ENCODE measurements at regions not wholly inside any gene's neighbourhood (a gene's known extent, or its start where the extent isn't known, plus 50 kb on each side); places are given as distances from the start of the nearest gene placed in this dataset.

- TF ChIP-seq REST (IDR thresholded peaks at IDR 0.05; ENCODE audit: unreplicated experiment) (no peak), ETS1 (IDR thresholded peaks at IDR 0.05) (no peak), CREB1 (CRISPR knock-in tag; IDR thresholded peaks at IDR 0.05; ENCODE audit: low read depth) (no peak), JUNB (IDR thresholded peaks at IDR 0.05; ENCODE audit: unreplicated experiment) (no peak), ZNF114 (CRISPR knock-in tag; IDR thresholded peaks at IDR 0.05) (no peak), NANOG (IDR thresholded peaks at IDR 0.05; ENCODE audit: borderline replicate concordance) (no peak), STAT1 (IDR thresholded peaks at IDR 0.05; ENCODE audit: unreplicated experiment) (no peak), ZNF462 (CRISPR knock-in tag; IDR thresholded peaks at IDR 0.05) (no peak), CTCF (conservative IDR thresholded peaks at IDR 0.05; ENCODE audit: low read depth in 2 of 2) (no peak), ZNF331 (CRISPR knock-in tag; IDR thresholded peaks at IDR 0.05; ENCODE audit: low read depth) (no peak), EZH2phosphoT487 (IDR thresholded peaks at IDR 0.05; ENCODE audit: unreplicated experiment) (no peak), EZH2 (IDR thresholded peaks at IDR 0.05; ENCODE audit: low read depth, unreplicated experiment) (no peak)
- Mint-ChIP-seq H3K9me3 (peaks cover 18% of the 10 kb centered on the region), H3K27ac (no peak overlapping the region), H3K36me3 (ENCODE audit: low read depth) (peaks cover 16% of the 10 kb centered on the region; the same call in 2 of the 3 replicates), H3K4me1 (peaks cover 13% of the 10 kb centered on the region; the same call in 2 of the 3 replicates), H3K4me3 (no peak overlapping the region), H3K27me3 (ENCODE audit: insufficient read depth, low read depth, poor library complexity) (peaks cover 2% of the 10 kb centered on the region)
- no peak overlapping the region for H3K4me3 ChIP-seq
- ATAC-seq (no peak), DNase-seq (ENCODE audit: low spot score) (no peak)
- no peak overlapping the region for H3K27ac ChIP-seq (ENCODE audit: low read depth)
- no peaks in the 10 kb centered on the region for H3K27me3 ChIP-seq (ENCODE audit: insufficient read depth)
- peaks cover 10% of the 10 kb centered on the region for H3K4me1 ChIP-seq (ENCODE audit: insufficient read depth)
- no peaks in the 10 kb centered on the region for H3F3A ChIP-seq (replicated peaks; ENCODE audit: low read depth)
- no peak overlapping the region for H3K4me2 ChIP-seq
- H4K20me1 ChIP-seq (replicated peaks; ENCODE audit: insufficient read depth) = no peaks in the 10 kb centered on the region
- H3K79me2 ChIP-seq (replicated peaks; ENCODE audit: insufficient read depth) = no peaks in the 10 kb centered on the region
- no peak overlapping the region for H2AFZ ChIP-seq
- peaks cover 4% of the 10 kb centered on the region; the same call in 1 of the 2 replicates for H3K9me2 ChIP-seq (ENCODE audit: insufficient read depth)
- H3K36me3 ChIP-seq (ENCODE audit: insufficient read depth) = 0 out of 2 replicates have a peak, but pooled peaks cover 5% of the 10 kb centered on the region
These were observed 207.9 kb upstream of the HS3ST1 start for GRCh38 chr4:11636551-11636950.
